ENCODE measurements at regions not wholly inside any gene's neighbourhood (a gene's known extent, or its start where the extent isn't known, plus 50 kb on each side); places are given as distances from the start of the nearest gene placed in this dataset.

GRCh38 chr14:22149058-22149457, 440.0 kb downstream of the DAD1 start:
- TF ChIP-seq CTCF (IDR thresholded peaks at IDR 0.05; ENCODE audit: low read depth, low read length, poor library complexity, severe bottlenecking) (no peak), EZH2phosphoT487 (IDR thresholded peaks at IDR 0.05; ENCODE audit: borderline replicate concordance, low read length) (no peak)

Data from DOHH2 (cell line).